ENCODE measurements at regions not wholly inside any gene's neighbourhood (a gene's known extent, or its start where the extent isn't known, plus 50 kb on each side); places are given as distances from the start of the nearest gene placed in this dataset.
"Not testable (repeated sequence)": the region's sequence is repeated elsewhere in the genome, so short reads cannot be mapped to it uniquely, and the experiment has no call there.

GRCh38 chr1:19552291-19553010, 67.1 kb upstream of the CAPZB start:
- no peak for TF ChIP-seq CTCF (IDR thresholded peaks at IDR 0.05; ENCODE audit: control extremely low read depth, extremely low read depth)
- H3K4me1 ChIP-seq (ENCODE audit: control insufficient read depth in 5 of 5, insufficient read depth in 5 of 5, low read length in 5 of 5) = no peaks in the 10 kb centered on the region
- no peak overlapping the region for H3K4me3 ChIP-seq
- H3K9ac ChIP-seq (ENCODE audit: insufficient read depth in 1 of 2, low read length in 2 of 2) = no peak overlapping the region
- WGBS, 2 donors = 77 to 81% methylated on average over 7 of the region's 7 CpGs
- ATAC-seq (ENCODE audit: insufficient read depth, low FRiP score) = no peak
- no peaks in the 10 kb centered on the region for H3K36me3 ChIP-seq (ENCODE audit: control insufficient read depth in 4 of 4, insufficient read depth in 4 of 4, low read length in 4 of 4)
- no peak for DNase-seq
- no peak overlapping the region for H3K27ac ChIP-seq (ENCODE audit: low read depth in 1 of 2, low read length in 1 of 2)
- H3K9me3 ChIP-seq (ENCODE audit: control insufficient read depth in 4 of 4, insufficient read depth in 3 of 4, low read length in 3 of 4) = peaks cover 0 to 10% (median under 1%) of the 10 kb centered on the region in 4 donors
- H3K27me3 ChIP-seq (ENCODE audit: control insufficient read depth in 3 of 3, insufficient read depth in 3 of 3, low read length in 2 of 3) = no peaks in the 10 kb centered on the region

- not testable (repeated sequence) for H3K9ac ChIP-seq (ENCODE audit: insufficient read depth in 1 of 2, low read length in 2 of 2); ATAC-seq (ENCODE audit: insufficient read depth, low FRiP score); H3K4me1 ChIP-seq (ENCODE audit: control insufficient read depth in 5 of 5, insufficient read depth in 5 of 5, low read length in 5 of 5); H3K36me3 ChIP-seq (ENCODE audit: control insufficient read depth in 4 of 4, insufficient read depth in 4 of 4, low read length in 4 of 4); H3K27me3 ChIP-seq (ENCODE audit: control insufficient read depth in 3 of 3, insufficient read depth in 3 of 3, low read length in 2 of 3); H3K27ac ChIP-seq (ENCODE audit: low read depth in 1 of 2, low read length in 1 of 2); H3K4me3 ChIP-seq; DNase-seq
- peaks cover 0 to 11% (median 2%) of the 10 kb centered on the region in 4 donors for H3K9me3 ChIP-seq (ENCODE audit: control insufficient read depth in 4 of 4, insufficient read depth in 3 of 4, low read length in 3 of 4)
- WGBS, 2 donors = 77 to 82% methylated on average over 6 of the region's 6 CpGs
These were observed 66.5 kb upstream of the CAPZB start for GRCh38 chr1:19551837-19552236.

GRCh38 chr1:19550437-19550836, 65.1 kb upstream of the CAPZB start:
- 66 to 86% methylated on average over 7 of the region's 7 CpGs for WGBS, 2 donors
- ATAC-seq (ENCODE audit: insufficient read depth, low FRiP score); H3K4me1 ChIP-seq (ENCODE audit: control insufficient read depth in 5 of 5, insufficient read depth in 5 of 5, low read length in 5 of 5); H3K36me3 ChIP-seq (ENCODE audit: control insufficient read depth in 4 of 4, insufficient read depth in 4 of 4, low read length in 4 of 4); H3K9ac ChIP-seq (ENCODE audit: insufficient read depth in 1 of 2, low read length in 2 of 2); H3K27ac ChIP-seq (ENCODE audit: low read depth in 1 of 2, low read length in 1 of 2); H3K4me3 ChIP-seq; DNase-seq; H3K27me3 ChIP-seq (ENCODE audit: control insufficient read depth in 3 of 3, insufficient read depth in 3 of 3, low read length in 2 of 3): not testable (repeated sequence)
- peaks cover 0 to 11% (median 4%) of the 10 kb centered on the region in 4 donors for H3K9me3 ChIP-seq (ENCODE audit: control insufficient read depth in 4 of 4, insufficient read depth in 3 of 4, low read length in 3 of 4)

GRCh38 chr1:19547814-19548213, 62.5 kb upstream of the CAPZB start:
- H3K9ac ChIP-seq (ENCODE audit: insufficient read depth in 1 of 2, low read length in 2 of 2) = no peak overlapping the region
- peaks cover 0 to 2% (median 0%) of the 10 kb centered on the region in 3 donors for H3K27me3 ChIP-seq (ENCODE audit: control insufficient read depth in 3 of 3, insufficient read depth in 3 of 3, low read length in 2 of 3)
- TF ChIP-seq CTCF (IDR thresholded peaks at IDR 0.05; ENCODE audit: control extremely low read depth, extremely low read depth) = no peak
- H3K27ac ChIP-seq (ENCODE audit: low read depth in 1 of 2, low read length in 1 of 2) = no peak overlapping the region
- H3K36me3 ChIP-seq (ENCODE audit: control insufficient read depth in 4 of 4, insufficient read depth in 4 of 4, low read length in 4 of 4) = no peaks in the 10 kb centered on the region
- no peaks in the 10 kb centered on the region for H3K4me1 ChIP-seq (ENCODE audit: control insufficient read depth in 5 of 5, insufficient read depth in 5 of 5, low read length in 5 of 5)
- H3K9me3 ChIP-seq (ENCODE audit: control insufficient read depth in 4 of 4, insufficient read depth in 3 of 4, low read length in 3 of 4) = peaks cover 0 to 11% (median 4%) of the 10 kb centered on the region in 4 donors
- H3K4me3 ChIP-seq = no peak overlapping the region
- no peak for ATAC-seq (ENCODE audit: insufficient read depth, low FRiP score)
- no peak for DNase-seq
- WGBS, 2 donors = 40 to 84% methylated on average over 1 of the region's 1 CpG

All from lung (tissue), 11 donors.